ENCODE measurements at regions not wholly inside any gene's neighbourhood (a gene's known extent, or its start where the extent isn't known, plus 50 kb on each side); places are given as distances from the start of the nearest gene placed in this dataset.
A peak's percentile ranks its signal among the peaks of the same experiment; 100 is the strongest.

- Histone ChIP-seq H3K36me3 (no peaks in the 10 kb centered on the region), H3K9me3 (no peaks in the 10 kb centered on the region), H3K27me3 (no peaks in the 10 kb centered on the region), H3K4me3 (no peak overlapping the region), H3K4me1 (peaks cover 0 to 19% of the 10 kb centered on the region in 2 donors), H3K27ac (no peak overlapping the region)
- no peak for DNase-seq (ENCODE audit: low spot score)
- TF ChIP-seq CTCF (IDR thresholded peaks at IDR 0.05) = peak; percentile 40 to 62
Measured at GRCh38 chr2:177161741-177162460, 50.7 kb upstream of the HNRNPA3 start.

MicroRNAs encoded in the stretch of these regions (microRNA counts, 767-probe panel; counts per million panel counts)
- microRNA hsa-miR-1246 = 0 to 31.0 counts per million in 2 donors

Small RNA genes lying in the stretch of these regions (microRNA-seq; reads per million reads assigned to microRNA genes)
- gene MIR1246 (ENCODE audit: borderline number of aligned reads in 2 of 2, borderline replicate concordance in 1 of 2) = 0 reads per million in 2 donors
